Activated CD4-positive, alpha-beta T cell treated with anti-CD3 and anti-CD28 coated beads, Interleukin-2, amount 10 ng/mL, durations not matched to agents 24 days and 14 days (primary cell): ENCODE measurements at regions not wholly inside any gene's neighbourhood (a gene's known extent, or its start where the extent isn't known, plus 50 kb on each side); places are given as distances from the start of the nearest gene placed in this dataset.

ENCODE experiments used
- DNase-seq: peaks from one replicate; pipeline ENCODE4 v3.0.0; 2022
- H3K27ac Mint-ChIP-seq: one replicate; pipeline ENCODE4 v1.8.0; 2022; ENCODE audit warnings: mild to moderate bottlenecking, mixed read lengths
- H3K27me3 Mint-ChIP-seq: one replicate; pipeline ENCODE4 v1.8.0; 2022; ENCODE audit warnings: mixed read lengths
- H3K36me3 Mint-ChIP-seq: one replicate; pipeline ENCODE4 v1.8.0; 2022; ENCODE audit warnings: low read depth, mild to moderate bottlenecking, mixed read lengths
- H3K4me1 Mint-ChIP-seq: one replicate; pipeline ENCODE4 v1.8.0; 2021; ENCODE audit warnings: mixed read lengths
- H3K4me3 Mint-ChIP-seq: one replicate; pipeline ENCODE4 v1.8.0; 2022; ENCODE audit warnings: mild to moderate bottlenecking, moderate library complexity, mixed read lengths
- H3K9me3 Mint-ChIP-seq: one replicate; pipeline ENCODE4 v1.8.0; 2021; ENCODE audit warnings: mixed read lengths
- intact Hi-C: fragments of 100-400 bp; cut with micrococcal nuclease; formaldehyde crosslinking; loops from one replicate; pipeline ENCODE4 v1.15.1; 2023

GRCh38 chr7:15936991-15937390 lies 250.5 kb upstream of the MEOX2 start:
- H3K36me3 Mint-ChIP-seq: no peaks in the 10 kb centered on the region
- H3K9me3 Mint-ChIP-seq: peaks cover 3% of the 10 kb centered on the region
- H3K27ac Mint-ChIP-seq: no peak overlapping the region
- no peak for DNase-seq
- no peaks in the 10 kb centered on the region for H3K27me3 Mint-ChIP-seq
- H3K4me1 Mint-ChIP-seq: no peaks in the 10 kb centered on the region
- H3K4me3 Mint-ChIP-seq: no peak overlapping the region
- intact Hi-C loops: no loop called here

GRCh38 chr7:15932318-15932717 lies 245.8 kb upstream of the MEOX2 start:
- Mint-ChIP-seq H3K27ac (no peak overlapping the region), H3K36me3 (no peaks in the 10 kb centered on the region), H3K4me3 (no peak overlapping the region), H3K4me1 (no peaks in the 10 kb centered on the region), H3K27me3 (no peaks in the 10 kb centered on the region), H3K9me3 (no peaks in the 10 kb centered on the region)
- DNase-seq: no peak
- intact Hi-C loops: no loop called here

- no peak for DNase-seq
- H3K9me3 Mint-ChIP-seq: peaks cover 3% of the 10 kb centered on the region
- H3K27me3 Mint-ChIP-seq: no peaks in the 10 kb centered on the region
- intact Hi-C loops: no loop called here
- H3K36me3 Mint-ChIP-seq: no peaks in the 10 kb centered on the region
- H3K4me3 Mint-ChIP-seq: no peak overlapping the region
- H3K4me1 Mint-ChIP-seq: no peaks in the 10 kb centered on the region
- H3K27ac Mint-ChIP-seq: no peak overlapping the region
Measured at GRCh38 chr7:15929411-15929810, 242.9 kb upstream of the MEOX2 start.

GRCh38 chr7:15925608-15926007 lies 239.1 kb upstream of the MEOX2 start:
- intact Hi-C loops: no loop called here
- H3K4me1 Mint-ChIP-seq: no peaks in the 10 kb centered on the region
- H3K9me3 Mint-ChIP-seq: peaks cover 3% of the 10 kb centered on the region
- H3K27me3 Mint-ChIP-seq: no peaks in the 10 kb centered on the region
- H3K4me3 Mint-ChIP-seq: no peak overlapping the region
- H3K36me3 Mint-ChIP-seq: no peaks in the 10 kb centered on the region
- DNase-seq: no peak
- H3K27ac Mint-ChIP-seq: no peak overlapping the region

GRCh38 chr7:15924910-15925309 lies 238.4 kb upstream of the MEOX2 start:
- no peak overlapping the region for H3K27ac Mint-ChIP-seq

GRCh38 chr7:15922002-15922401 lies 235.5 kb upstream of the MEOX2 start:
- no peak overlapping the region for H3K4me3 Mint-ChIP-seq
- H3K27me3 Mint-ChIP-seq: no peaks in the 10 kb centered on the region
- no peak overlapping the region for H3K27ac Mint-ChIP-seq
- intact Hi-C loops: no loop called here
- H3K4me1 Mint-ChIP-seq: no peaks in the 10 kb centered on the region
- peaks cover 7% of the 10 kb centered on the region for H3K9me3 Mint-ChIP-seq
- H3K36me3 Mint-ChIP-seq: no peaks in the 10 kb centered on the region
- DNase-seq: no peak

More at GRCh38 chr7:15924910-15925309, 238.4 kb upstream of the MEOX2 start:
- no peaks in the 10 kb centered on the region for H3K27me3 Mint-ChIP-seq
- H3K4me1 Mint-ChIP-seq: no peaks in the 10 kb centered on the region
- H3K9me3 Mint-ChIP-seq: peaks cover 3% of the 10 kb centered on the region
- no peaks in the 10 kb centered on the region for H3K36me3 Mint-ChIP-seq
- no peak for DNase-seq
- no peak overlapping the region for H3K4me3 Mint-ChIP-seq
- intact Hi-C loops: no loop called here

- H3K36me3 Mint-ChIP-seq: no peaks in the 10 kb centered on the region
- intact Hi-C loops: no loop called here
- no peak overlapping the region for H3K27ac Mint-ChIP-seq
- peaks cover 7% of the 10 kb centered on the region for H3K9me3 Mint-ChIP-seq
- no peaks in the 10 kb centered on the region for H3K27me3 Mint-ChIP-seq
- DNase-seq: no peak
- no peaks in the 10 kb centered on the region for H3K4me1 Mint-ChIP-seq
- no peak overlapping the region for H3K4me3 Mint-ChIP-seq
Measured at GRCh38 chr7:15921576-15921975, 235.1 kb upstream of the MEOX2 start.

GRCh38 chr7:15920953-15921352 lies 234.5 kb upstream of the MEOX2 start:
- Mint-ChIP-seq H3K27me3 (no peaks in the 10 kb centered on the region), H3K4me1 (no peaks in the 10 kb centered on the region), H3K9me3 (peaks cover 7% of the 10 kb centered on the region), H3K27ac (no peak overlapping the region), H3K4me3 (no peak overlapping the region), H3K36me3 (no peaks in the 10 kb centered on the region)
- DNase-seq: no peak
- intact Hi-C loops: no loop called here

- H3K27me3 Mint-ChIP-seq: no peaks in the 10 kb centered on the region
- H3K36me3 Mint-ChIP-seq: no peaks in the 10 kb centered on the region
- intact Hi-C loops: no loop called here
- peaks cover 4% of the 10 kb centered on the region for H3K9me3 Mint-ChIP-seq
- no peak overlapping the region for H3K27ac Mint-ChIP-seq
- H3K4me3 Mint-ChIP-seq: no peak overlapping the region
- no peaks in the 10 kb centered on the region for H3K4me1 Mint-ChIP-seq
- DNase-seq: no peak
Measured at GRCh38 chr7:15916681-15917380, 230.3 kb upstream of the MEOX2 start.

GRCh38 chr7:15915686-15916293 lies 229.3 kb upstream of the MEOX2 start:
- no peak overlapping the region for H3K27ac Mint-ChIP-seq
- peaks cover 4% of the 10 kb centered on the region for H3K9me3 Mint-ChIP-seq
- intact Hi-C loops: no loop called here
- H3K36me3 Mint-ChIP-seq: no peaks in the 10 kb centered on the region
- no peak overlapping the region for H3K4me3 Mint-ChIP-seq
- H3K27me3 Mint-ChIP-seq: no peaks in the 10 kb centered on the region
- no peaks in the 10 kb centered on the region for H3K4me1 Mint-ChIP-seq
- no peak for DNase-seq

GRCh38 chr7:15914611-15915010 lies 228.1 kb upstream of the MEOX2 start:
- intact Hi-C loops: no loop called here
- H3K27ac Mint-ChIP-seq: no peak overlapping the region
- no peaks in the 10 kb centered on the region for H3K27me3 Mint-ChIP-seq
- H3K9me3 Mint-ChIP-seq: peaks cover 4% of the 10 kb centered on the region
- no peak for DNase-seq
- no peak overlapping the region for H3K4me3 Mint-ChIP-seq
- H3K4me1 Mint-ChIP-seq: no peaks in the 10 kb centered on the region
- H3K36me3 Mint-ChIP-seq: no peaks in the 10 kb centered on the region

- DNase-seq: no peak
- no peaks in the 10 kb centered on the region for H3K9me3 Mint-ChIP-seq
- H3K4me1 Mint-ChIP-seq: no peaks in the 10 kb centered on the region
- H3K36me3 Mint-ChIP-seq: no peaks in the 10 kb centered on the region
- H3K27me3 Mint-ChIP-seq: no peaks in the 10 kb centered on the region
- no peak overlapping the region for H3K4me3 Mint-ChIP-seq
- no peak overlapping the region for H3K27ac Mint-ChIP-seq
- intact Hi-C loops: no loop called here
Measured at GRCh38 chr7:15906436-15906835, 220.0 kb upstream of the MEOX2 start.

GRCh38 chr7:15905251-15906040 lies 219.0 kb upstream of the MEOX2 start:
- H3K4me1 Mint-ChIP-seq: no peaks in the 10 kb centered on the region
- H3K27me3 Mint-ChIP-seq: no peaks in the 10 kb centered on the region
- no peaks in the 10 kb centered on the region for H3K36me3 Mint-ChIP-seq
- DNase-seq: no peak
- H3K4me3 Mint-ChIP-seq: no peak overlapping the region
- intact Hi-C loops: no loop called here
- no peak overlapping the region for H3K27ac Mint-ChIP-seq
- H3K9me3 Mint-ChIP-seq: no peaks in the 10 kb centered on the region

- intact Hi-C loops: no loop called here
- H3K4me3 Mint-ChIP-seq: no peak overlapping the region
Measured at GRCh38 chr7:15891151-15891881, 204.8 kb upstream of the MEOX2 start.

More at GRCh38 chr7:15891151-15891881, 204.8 kb upstream of the MEOX2 start:
- DNase-seq: no peak
- Mint-ChIP-seq H3K9me3 (no peaks in the 10 kb centered on the region), H3K36me3 (no peaks in the 10 kb centered on the region), H3K27ac (no peak overlapping the region), H3K4me1 (no peaks in the 10 kb centered on the region), H3K27me3 (no peaks in the 10 kb centered on the region)
